Stimulated activated naive CD4-positive, alpha-beta T cell treated with Interleukin-2 at 50 U/mL for 16 hours (primary cell): ENCODE measurements at regions not wholly inside any gene's neighbourhood (a gene's known extent, or its start where the extent isn't known, plus 50 kb on each side); places are given as distances from the start of the nearest gene placed in this dataset.

ENCODE experiments used
- DNase-seq: peaks from one replicate; lab custom pipeline; 2025; lab: John Stamatoyannopoulos, UW

DNA sequence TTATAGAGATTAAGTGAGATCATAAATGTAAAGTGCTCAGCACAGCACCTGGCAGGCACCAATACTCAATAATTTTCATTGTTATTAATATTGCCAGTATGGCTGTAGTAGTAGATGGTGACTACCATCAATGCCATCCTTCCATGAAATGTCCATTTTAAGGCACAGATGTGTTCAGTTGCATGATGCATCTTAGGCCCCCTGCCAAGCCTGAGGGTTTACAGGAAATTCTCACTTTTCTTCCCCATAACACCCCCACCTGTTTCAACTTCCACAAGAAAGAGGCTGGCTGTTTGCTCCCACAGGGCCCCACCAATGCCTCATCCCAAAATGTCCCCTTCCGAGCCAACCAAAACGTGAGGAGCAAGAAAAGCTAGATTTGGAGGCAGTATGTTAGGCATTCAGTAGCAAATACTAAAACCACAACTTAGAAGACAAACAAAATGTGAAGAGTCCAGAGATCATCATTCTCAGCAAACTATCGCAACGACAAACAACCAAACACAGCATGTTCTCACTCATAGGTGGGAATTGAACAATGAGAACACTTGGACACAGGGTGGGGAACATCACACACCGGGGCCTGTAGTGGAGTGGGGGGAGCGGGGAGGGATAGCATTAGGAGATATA, 110.6 kb upstream of the NHSL1 start:
- DNase-seq, result no peak

- no peak for DNase-seq
These were observed 111.5 kb upstream of the NHSL1 start for GRCh38 chr6:138610816-138611215.

- no peak for DNase-seq
These were observed 114.9 kb upstream of the NHSL1 start for GRCh38 chr6:138614151-138614550.

GRCh38 chr6:138618168-138618567, 118.9 kb upstream of the NHSL1 start:
- no peak for DNase-seq

DNA sequence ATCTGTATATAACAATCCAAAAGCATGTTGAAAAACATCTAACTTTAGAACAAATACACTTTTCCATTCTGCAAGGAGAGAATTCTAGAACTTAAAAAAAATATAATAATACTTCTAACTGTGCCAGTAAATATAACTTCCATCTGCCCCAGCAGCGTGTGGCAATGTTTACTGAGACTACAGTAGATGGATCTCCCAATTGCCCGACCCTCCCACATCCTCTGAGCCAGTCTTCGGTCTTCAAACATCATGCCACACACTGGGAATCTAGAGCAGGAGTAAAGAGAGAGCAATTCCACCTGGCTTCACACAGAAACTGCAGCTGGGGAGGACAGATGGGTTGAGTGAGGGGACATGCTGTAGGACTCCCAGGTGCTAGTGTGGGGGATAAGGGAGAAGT, 121.3 kb upstream of the NHSL1 start:
- no peak for DNase-seq

- DNase-seq, result no peak
These were observed 123.7 kb upstream of the NHSL1 start for GRCh38 chr6:138622967-138623366.

DNA sequence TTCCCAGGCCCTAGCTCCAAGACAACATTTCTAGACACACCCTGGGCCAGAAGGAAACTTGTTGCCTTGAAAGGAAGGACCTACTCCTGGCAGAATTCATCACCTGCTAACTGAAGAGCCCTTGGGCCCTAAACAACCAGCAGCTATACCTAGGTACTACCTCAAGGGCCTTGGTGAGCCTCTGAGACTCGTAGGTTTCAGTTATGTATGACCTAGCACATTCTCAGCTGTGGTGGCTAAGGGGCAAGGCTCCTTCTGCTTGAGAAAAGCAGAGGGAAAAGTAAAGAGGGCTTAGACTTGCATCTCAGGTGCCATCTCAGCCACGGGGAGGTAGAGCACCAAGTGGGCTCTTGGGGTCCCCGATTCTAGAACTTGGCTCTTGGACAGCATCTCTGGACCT, 132.3 kb upstream of the NHSL1 start:
- no peak for DNase-seq

DNA sequence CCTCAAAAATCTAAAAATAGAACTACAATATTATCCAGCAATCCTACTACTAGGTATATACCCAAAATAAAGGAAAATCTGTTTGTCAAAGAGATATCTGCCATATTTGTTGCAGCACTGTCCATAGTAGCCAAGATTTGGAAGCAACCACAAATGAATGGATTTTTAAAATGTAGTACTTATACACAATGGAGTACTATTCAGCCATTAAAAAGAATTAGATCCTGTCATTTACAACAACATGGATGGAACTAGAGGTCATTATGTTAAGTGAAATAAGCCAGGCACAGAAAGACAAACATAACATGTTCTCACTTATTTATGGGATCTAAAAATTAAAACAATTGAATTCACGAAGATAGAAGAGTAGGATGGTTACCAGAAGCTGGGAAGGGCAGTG, 135.7 kb upstream of the CCDC28A start:
- DNase-seq, result no peak

DNA sequence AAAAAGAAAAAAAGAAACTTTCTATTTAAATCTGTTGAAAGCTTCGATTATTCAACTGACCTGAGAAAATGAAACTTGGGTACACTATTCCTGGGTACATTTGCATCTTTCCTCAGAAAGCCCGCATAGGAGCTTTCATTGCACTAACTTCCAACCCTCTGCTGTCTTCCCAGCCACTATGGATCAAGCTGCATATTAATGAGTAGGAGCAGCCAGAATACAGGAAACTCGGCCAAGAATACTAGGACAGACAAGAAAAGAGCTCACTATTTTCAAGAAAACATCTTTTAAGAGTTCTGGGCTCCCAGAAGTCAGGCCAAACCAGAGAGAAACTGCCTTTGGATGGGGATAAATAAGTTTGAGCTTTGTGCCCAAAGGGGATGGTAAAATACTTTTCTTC, 135.0 kb upstream of the CCDC28A start:
- DNase-seq, result no peak

DNA sequence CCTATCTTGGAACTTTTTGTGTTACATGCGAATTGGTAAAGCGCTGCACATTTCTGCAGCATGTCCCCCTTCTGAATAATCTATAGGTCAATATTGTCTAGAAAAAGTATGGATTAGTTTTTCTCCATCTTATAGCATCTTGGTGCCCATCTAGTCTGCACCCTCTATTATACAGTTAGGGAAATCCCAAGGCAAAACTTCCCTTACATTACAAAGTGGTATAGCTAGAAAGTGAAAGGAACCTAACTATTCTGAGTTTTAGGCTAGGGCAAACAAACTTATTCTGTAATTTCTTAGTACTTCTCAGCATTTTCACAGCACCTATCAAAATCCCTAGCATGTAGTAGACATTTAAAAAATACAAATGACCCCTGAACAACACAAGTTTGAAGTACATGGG, 133.5 kb upstream of the CCDC28A start:
- no peak for DNase-seq

GRCh38 chr6:138643210-138643609, 130.4 kb upstream of the CCDC28A start:
- DNase-seq, result no peak

GRCh38 chr6:138645976-138646640, 127.5 kb upstream of the CCDC28A start:
- DNase-seq, result no peak

- no peak for DNase-seq
These were observed 126.6 kb upstream of the CCDC28A start for GRCh38 chr6:138647006-138647405.

- DNase-seq, result no peak
These were observed 125.4 kb upstream of the CCDC28A start for GRCh38 chr6:138648127-138648526.

DNA sequence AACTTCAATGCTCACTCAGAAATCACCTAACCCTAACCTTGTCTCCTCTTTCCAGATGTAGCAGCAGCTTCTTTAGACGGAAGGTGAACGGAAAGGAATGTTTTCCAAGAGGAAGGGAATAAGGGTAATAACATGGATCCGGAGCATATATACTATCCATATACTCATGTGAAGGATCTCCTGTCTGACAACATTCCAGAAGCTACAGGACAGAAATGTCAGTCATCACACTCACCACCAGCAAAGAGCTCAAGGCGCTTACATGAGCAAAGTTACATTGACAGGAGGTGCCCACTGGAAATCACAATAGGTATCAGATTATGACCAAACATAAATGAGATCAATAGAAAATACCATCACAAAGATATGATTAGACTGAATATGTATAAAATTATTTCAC, 122.1 kb upstream of the CCDC28A start:
- DNase-seq, result no peak

DNA sequence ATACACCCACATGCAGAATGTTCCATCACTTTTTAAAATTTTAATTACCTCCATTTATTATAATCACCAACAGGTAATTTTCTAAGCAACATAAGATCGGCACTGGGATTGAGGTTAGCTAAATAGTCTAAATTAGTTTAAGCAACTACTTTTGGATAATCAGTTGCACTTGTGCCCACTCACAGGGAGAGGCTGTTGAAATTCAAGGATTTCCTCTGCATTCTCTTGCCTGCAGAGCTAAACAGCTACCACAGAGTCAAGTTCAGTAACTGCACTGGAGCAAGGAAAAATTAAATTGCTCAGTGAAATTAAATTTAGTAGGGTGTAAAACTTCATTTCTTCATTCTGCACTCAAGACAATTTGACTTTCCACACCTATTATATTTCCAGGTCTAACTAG, 120.7 kb upstream of the CCDC28A start:
- no peak for DNase-seq

DNA sequence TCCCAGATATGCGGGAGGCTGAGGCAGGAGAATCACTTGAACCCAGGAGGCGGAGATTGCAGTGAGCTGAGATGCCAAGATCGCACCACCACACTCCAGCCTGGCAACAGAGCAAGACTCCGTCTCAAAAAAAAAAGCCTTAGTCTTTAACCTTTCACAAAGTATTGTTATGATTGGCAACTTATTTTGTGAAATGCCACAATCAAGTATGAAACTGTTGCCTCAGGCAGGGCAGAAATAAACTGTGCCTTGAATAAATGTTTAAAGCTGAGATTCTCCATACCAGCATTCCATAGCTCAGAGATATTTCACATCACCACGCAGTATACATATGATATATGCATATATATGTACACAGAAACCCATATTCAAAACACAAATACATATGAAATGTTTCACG, 120.1 kb upstream of the CCDC28A start:
- DNase-seq, result no peak

DNA sequence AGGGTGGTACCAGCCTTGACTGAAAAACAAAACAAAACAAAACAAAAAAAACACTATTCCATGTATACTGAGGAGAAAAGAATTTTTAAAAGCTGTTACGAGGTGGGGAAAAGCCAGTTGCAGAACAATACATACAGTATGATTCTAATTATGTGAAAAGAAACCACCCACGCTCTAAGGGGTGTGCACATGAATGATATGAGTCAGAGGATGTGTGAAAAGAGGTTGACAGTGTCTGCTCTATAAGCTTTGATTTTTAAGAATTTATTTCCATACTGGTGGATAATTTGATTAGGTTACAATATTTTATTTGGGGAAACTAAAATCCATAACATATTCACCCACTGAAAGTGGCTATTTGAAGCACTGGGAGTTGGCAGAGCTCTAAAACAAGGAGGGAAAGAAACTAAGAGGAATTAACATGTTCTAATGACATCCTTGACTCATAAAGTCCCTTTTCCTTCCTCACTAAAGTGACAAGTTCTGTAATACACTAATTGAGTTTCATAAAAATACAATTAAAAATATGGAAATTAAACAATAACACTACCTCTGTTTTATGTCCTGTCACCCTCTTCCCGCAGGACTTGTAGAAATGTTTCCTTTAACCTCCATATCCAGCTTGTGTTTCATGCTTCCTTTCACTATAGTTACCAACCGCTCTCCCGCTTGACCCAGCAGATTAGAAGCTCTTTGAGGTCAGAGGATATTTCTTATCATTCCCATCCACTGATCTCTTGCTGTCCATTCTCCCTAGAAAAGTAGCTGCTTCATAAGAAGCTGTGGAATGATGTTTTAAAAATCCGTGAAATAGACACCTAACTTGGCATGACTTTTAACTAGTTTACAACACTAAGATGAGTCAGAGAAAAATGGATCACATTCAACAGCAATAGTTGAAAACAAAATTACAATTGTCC, 118.6 kb upstream of the CCDC28A start:
- DNase-seq, result peak; percentile 25

DNA sequence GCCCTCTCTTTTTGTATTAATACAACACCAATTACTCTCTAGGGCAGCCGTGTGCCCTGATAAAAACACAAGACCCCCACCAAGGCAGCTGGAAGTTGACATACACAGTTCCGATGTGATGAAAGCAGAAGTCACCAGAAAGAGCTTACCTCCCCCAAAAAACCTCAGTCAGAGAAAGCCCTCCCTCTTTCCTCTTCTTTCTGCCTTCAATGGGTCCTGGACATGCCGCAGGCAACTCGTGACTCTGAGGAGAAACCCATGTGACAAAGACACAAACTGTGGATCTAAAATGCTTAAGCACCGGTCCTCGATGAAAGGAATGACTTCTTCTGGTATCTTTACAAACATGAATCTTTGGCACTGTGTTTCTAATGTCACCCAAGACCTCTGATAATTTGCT, 117.7 kb upstream of the CCDC28A start:
- no peak for DNase-seq

DNA sequence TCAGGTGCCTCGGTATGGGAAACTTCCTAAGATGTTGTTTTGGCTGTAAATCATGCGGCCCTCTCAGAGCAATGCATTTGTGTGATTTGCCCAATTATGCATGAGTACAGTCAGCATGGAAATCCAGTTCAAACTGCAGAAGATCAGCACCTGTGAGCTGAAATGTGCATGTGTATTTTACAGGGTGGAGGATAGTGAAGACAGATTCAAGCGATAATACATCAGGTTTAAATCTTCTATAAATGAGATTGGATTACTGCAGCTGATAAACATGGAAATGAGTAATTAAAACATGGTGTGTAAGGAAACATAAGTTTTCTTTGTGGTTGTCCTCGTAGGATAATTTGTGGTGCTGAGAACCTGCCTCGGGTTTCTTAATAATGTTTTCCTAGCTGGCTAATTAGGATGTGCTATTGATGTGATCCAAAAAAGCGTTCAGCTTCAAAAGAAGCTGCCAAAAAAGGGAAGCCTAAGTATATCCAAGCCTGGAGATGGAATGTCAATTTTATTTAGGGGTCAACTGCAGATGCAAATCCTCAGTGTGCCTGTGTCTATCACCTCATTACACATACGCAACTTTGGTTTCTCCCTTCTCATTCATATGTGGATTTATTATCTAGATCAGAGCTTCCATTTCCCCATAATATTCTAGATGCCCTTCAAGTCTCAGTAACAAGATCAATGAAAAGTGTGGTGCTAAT, 117.1 kb upstream of the CCDC28A start:
- DNase-seq, result no peak

DNA sequence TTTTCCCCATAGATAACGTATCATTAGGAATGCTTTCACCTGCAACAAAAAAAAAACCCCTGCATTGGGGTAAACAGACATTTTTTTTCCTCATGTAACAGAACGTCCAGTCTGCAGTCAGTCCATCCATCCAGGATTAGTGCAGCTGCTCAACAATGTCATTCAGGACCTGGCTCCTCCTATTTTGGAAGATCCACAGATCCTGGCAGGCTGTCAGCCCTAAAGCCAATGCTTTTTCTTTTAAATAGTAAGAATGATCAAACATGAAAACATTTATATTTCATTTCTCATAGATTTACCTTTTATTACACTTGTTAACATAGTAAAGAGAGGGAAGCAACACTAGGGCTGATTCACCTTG, 116.5 kb upstream of the CCDC28A start:
- DNase-seq, result no peak

DNA sequence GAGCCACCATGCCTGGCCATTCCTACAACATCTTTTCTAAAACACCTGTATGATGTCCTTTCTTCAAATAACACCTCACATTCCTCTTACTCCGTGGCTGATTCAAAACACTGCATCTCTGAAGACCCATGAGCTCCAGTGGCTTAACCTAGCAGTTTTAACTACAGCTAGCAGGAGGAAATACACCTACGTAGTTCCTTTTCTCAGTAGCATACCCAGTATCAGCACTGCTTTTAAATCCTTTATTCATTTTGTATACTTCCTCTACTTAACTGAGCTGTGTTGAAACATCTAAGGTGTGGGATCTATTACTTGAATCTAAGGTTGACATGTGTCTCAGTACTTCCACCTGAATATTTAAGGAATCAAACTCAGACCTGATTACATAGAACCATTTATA, 113.6 kb upstream of the CCDC28A start:
- DNase-seq, result no peak

- no peak for DNase-seq
These were observed 111.1 kb upstream of the CCDC28A start for GRCh38 chr6:138662471-138662870.
